ENCODE measurements at regions not wholly inside any gene's neighbourhood (a gene's known extent, or its start where the extent isn't known, plus 50 kb on each side); places are given as distances from the start of the nearest gene placed in this dataset.

DNA sequence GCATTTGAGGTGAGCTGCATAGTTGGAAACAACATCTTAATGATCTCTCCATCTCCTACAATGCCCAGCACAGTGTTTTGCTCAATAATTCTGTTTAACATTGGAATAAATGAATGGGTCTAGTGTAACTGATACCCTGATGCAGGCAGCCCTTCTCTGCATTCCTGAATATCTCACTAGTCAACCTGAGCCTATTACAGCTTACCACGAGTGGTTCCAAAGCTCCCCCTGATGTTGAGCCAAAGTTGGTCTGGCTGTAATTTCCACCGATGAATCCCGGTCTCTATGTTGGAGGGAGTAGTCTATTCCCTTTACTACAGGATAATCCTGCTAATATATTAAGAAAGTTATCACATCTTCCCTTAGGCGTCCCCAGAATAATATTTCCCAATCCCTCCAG, 63.8 kb downstream of the ZBTB18 start:
- no peak overlapping the region for H3K4me3 Mint-ChIP-seq (ENCODE audit: unreplicated experiment)
- TF ChIP-seq, protein P1, sequence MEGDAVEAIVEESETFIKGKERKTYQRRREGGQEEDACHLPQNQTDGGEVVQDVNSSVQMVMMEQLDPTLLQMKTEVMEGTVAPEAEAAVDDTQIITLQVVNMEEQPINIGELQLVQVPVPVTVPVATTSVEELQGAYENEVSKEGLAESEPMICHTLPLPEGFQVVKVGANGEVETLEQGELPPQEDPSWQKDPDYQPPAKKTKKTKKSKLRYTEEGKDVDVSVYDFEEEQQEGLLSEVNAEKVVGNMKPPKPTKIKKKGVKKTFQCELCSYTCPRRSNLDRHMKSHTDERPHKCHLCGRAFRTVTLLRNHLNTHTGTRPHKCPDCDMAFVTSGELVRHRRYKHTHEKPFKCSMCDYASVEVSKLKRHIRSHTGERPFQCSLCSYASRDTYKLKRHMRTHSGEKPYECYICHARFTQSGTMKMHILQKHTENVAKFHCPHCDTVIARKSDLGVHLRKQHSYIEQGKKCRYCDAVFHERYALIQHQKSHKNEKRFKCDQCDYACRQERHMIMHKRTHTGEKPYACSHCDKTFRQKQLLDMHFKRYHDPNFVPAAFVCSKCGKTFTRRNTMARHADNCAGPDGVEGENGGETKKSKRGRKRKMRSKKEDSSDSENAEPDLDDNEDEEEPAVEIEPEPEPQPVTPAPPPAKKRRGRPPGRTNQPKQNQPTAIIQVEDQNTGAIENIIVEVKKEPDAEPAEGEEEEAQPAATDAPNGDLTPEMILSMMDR (IDR thresholded peaks at IDR 0.05; ENCODE audit: unreplicated experiment) = no peak

DNA sequence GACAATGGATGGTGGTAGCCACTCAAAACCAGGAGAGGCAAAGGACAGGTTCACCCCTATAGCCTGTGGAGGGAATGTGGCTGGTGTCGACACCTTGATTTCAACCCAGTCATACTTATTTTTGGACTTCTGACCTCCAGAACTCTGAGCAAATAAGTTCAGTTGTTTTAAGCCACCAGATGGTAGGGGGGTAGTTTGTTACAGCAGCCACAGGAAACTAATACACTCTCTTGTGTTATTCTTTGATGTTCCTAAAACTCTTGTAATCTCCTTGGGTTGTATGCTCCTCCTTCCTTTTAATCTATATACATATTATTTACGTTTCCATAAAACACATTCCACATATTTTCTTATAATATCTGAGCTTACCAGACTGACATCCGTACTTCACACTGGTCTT, 65.9 kb downstream of the ZBTB18 start:
- no peaks in the 10 kb centered on the region for H3K9me3 Mint-ChIP-seq (ENCODE audit: unreplicated experiment)
- no peaks in the 10 kb centered on the region for H3K4me1 Mint-ChIP-seq (ENCODE audit: unreplicated experiment)
- H3K27me3 Mint-ChIP-seq (ENCODE audit: unreplicated experiment) = no peaks in the 10 kb centered on the region
- H3K36me3 Mint-ChIP-seq (ENCODE audit: low read depth, unreplicated experiment) = no peaks in the 10 kb centered on the region
- TF ChIP-seq, protein P1 (IDR thresholded peaks at IDR 0.05; ENCODE audit: unreplicated experiment) = no peak
- H3K27ac Mint-ChIP-seq (ENCODE audit: unreplicated experiment) = no peak overlapping the region
- DNase-seq (ENCODE audit: low spot score) = no peak
- no peak overlapping the region for H3K4me3 Mint-ChIP-seq (ENCODE audit: unreplicated experiment)

More for the DNA sequence above, 63.8 kb downstream of the ZBTB18 start:
- H3K4me1 Mint-ChIP-seq (ENCODE audit: unreplicated experiment) = no peaks in the 10 kb centered on the region
- H3K9me3 Mint-ChIP-seq (ENCODE audit: unreplicated experiment) = no peaks in the 10 kb centered on the region
- H3K27me3 Mint-ChIP-seq (ENCODE audit: unreplicated experiment) = no peaks in the 10 kb centered on the region
- no peak overlapping the region for H3K27ac Mint-ChIP-seq (ENCODE audit: unreplicated experiment)
- H3K36me3 Mint-ChIP-seq (ENCODE audit: low read depth, unreplicated experiment) = no peaks in the 10 kb centered on the region
- DNase-seq (ENCODE audit: low spot score) = no peak

DNA sequence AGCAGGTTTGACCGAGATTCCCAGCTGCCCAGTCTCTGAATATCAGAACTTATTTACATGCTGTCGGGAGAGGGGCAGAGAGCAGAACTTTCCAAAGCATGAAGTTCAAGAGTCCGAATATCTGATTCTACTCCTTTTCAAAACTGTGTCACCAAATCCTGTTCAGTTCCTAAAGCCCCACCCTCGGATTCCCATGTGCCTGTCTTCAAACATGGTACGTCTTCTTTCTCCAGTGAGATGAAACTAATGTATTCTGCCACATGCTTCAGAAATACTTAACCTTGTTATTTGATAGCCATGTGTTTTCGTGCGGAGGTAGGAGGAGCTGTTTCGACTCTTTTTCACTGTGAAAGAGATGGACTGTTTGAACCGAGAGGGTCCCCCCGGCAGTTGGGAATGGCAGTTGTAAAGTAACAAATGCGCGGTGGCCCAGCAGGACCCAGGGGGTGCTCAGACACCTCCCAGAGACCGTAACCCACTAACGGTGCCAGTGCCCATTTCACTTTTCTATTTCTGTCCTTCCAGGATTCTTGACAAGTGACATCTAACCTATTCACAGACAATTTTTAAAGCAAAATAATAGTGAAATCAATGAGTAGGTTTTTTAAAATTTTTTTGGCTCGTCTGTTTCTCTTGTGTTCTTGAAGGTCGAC, 67.2 kb downstream of the ZBTB18 start:
- Mint-ChIP-seq H3K4me3 (ENCODE audit: unreplicated experiment) (no peak overlapping the region), H3K4me1 (ENCODE audit: unreplicated experiment) (no peaks in the 10 kb centered on the region), H3K9me3 (ENCODE audit: unreplicated experiment) (no peaks in the 10 kb centered on the region), H3K36me3 (ENCODE audit: low read depth, unreplicated experiment) (no peaks in the 10 kb centered on the region), H3K27ac (ENCODE audit: unreplicated experiment) (no peak overlapping the region), H3K27me3 (ENCODE audit: unreplicated experiment) (no peaks in the 10 kb centered on the region)
- no peak for DNase-seq (ENCODE audit: low spot score)
- TF ChIP-seq, protein P1 (IDR thresholded peaks at IDR 0.05; ENCODE audit: unreplicated experiment) = no peak

DNA sequence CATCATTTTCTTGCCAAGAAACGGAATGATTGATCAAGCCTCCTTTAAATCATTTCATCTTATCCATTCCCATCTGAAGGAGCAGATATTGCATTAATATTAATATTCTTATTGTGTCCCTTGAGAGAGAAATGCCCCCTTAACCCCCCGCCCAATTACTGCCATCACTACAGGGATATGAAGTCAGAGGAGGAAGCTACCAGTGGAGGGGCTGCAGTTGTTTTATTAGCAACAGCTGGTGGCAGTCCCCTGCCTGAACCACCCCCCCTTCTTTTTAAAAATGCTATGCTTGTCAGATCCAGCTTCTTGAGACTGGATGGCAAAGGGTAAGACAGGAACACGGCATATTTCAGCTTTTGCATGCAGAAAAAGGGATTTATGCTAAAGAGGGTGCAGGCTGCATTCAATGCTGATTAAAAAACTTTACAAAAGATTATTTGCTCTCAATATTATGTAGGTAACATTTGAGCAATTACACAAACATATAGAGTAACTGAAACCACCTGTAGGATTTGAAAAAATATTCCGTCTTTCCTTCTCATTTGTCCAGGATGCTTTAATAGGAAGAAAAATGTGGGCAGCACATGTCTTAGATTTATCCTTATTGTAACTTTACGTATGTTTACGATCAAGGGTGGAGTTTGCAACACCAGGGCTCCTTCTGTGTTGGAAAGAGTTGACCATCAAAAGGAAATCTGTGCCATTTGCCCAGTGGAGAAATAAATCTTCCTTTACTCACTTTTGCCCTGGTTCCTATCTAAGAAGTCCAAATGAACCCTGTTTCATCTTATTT, 77.7 kb downstream of the ZBTB18 start:
- Mint-ChIP-seq H3K9me3 (ENCODE audit: unreplicated experiment) (no peaks in the 10 kb centered on the region), H3K4me1 (ENCODE audit: unreplicated experiment) (no peaks in the 10 kb centered on the region), H3K27me3 (ENCODE audit: unreplicated experiment) (peaks cover 3% of the 10 kb centered on the region), H3K36me3 (ENCODE audit: low read depth, unreplicated experiment) (no peaks in the 10 kb centered on the region), H3K4me3 (ENCODE audit: unreplicated experiment) (no peak overlapping the region), H3K27ac (ENCODE audit: unreplicated experiment) (no peak overlapping the region)
- DNase-seq (ENCODE audit: low spot score) = no peak
- TF ChIP-seq, protein P1 (IDR thresholded peaks at IDR 0.05; ENCODE audit: unreplicated experiment) = no peak

DNA sequence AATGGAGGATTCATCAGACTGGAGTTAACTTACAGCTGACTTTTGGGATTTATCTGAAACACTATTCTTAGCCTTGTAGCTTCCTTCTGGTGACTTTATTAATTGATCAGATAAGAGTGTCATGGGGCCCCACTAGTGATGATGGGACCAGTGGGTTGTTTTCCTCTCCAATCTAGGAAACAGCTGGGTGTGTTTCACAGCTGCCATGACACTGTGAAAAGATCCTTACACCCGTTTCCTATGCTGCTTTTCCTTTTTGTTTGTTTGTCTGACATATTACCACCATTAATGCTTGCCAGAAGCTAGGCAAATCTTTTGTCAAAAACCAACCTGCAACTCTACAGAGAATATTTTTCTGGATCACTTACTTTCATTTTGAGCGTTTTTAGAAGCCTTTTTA, 86.2 kb downstream of the ZBTB18 start:
- Mint-ChIP-seq H3K27me3 (ENCODE audit: unreplicated experiment) (peaks cover 2% of the 10 kb centered on the region), H3K4me1 (ENCODE audit: unreplicated experiment) (peaks cover 41% of the 10 kb centered on the region), H3K27ac (ENCODE audit: unreplicated experiment) (peak overlapping the region; percentile 98), H3K36me3 (ENCODE audit: low read depth, unreplicated experiment) (peaks cover 4% of the 10 kb centered on the region), H3K4me3 (ENCODE audit: unreplicated experiment) (no peak overlapping the region), H3K9me3 (ENCODE audit: unreplicated experiment) (no peaks in the 10 kb centered on the region)
- TF ChIP-seq, protein P1 (IDR thresholded peaks at IDR 0.05; ENCODE audit: unreplicated experiment) = no peak
- DNase-seq (ENCODE audit: low spot score) = no peak

All from endothelial cell (in vitro differentiated cells).